ENCODE measurements at regions not wholly inside any gene's neighbourhood (a gene's known extent, or its start where the extent isn't known, plus 50 kb on each side); places are given as distances from the start of the nearest gene placed in this dataset.

DNA sequence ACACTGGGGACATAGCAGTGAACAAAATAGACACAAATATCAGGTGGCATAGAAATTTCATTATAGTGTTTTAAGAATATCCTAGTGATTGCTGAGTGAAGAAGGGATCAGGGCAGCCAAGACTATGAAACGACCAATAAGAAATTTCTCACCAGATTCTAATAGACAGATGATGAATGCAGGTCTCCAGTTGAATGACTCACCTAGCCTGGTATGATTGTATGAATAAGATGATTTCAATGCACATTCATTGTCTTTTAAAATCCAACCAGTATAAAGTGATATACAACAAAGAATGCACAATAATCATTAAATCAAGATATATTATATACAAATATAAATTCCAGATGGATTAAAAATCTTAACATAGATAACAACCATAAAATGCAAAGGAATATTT, 124.5 kb upstream of the TENT5A start:
- TF ChIP-seq, protein P1, sequence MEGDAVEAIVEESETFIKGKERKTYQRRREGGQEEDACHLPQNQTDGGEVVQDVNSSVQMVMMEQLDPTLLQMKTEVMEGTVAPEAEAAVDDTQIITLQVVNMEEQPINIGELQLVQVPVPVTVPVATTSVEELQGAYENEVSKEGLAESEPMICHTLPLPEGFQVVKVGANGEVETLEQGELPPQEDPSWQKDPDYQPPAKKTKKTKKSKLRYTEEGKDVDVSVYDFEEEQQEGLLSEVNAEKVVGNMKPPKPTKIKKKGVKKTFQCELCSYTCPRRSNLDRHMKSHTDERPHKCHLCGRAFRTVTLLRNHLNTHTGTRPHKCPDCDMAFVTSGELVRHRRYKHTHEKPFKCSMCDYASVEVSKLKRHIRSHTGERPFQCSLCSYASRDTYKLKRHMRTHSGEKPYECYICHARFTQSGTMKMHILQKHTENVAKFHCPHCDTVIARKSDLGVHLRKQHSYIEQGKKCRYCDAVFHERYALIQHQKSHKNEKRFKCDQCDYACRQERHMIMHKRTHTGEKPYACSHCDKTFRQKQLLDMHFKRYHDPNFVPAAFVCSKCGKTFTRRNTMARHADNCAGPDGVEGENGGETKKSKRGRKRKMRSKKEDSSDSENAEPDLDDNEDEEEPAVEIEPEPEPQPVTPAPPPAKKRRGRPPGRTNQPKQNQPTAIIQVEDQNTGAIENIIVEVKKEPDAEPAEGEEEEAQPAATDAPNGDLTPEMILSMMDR (IDR thresholded peaks at IDR 0.05): no peak
- TF ChIP-seq POLR2A (IDR thresholded peaks at IDR 0.05): no peak
